ENCODE measurements at regions not wholly inside any gene's neighbourhood (a gene's known extent, or its start where the extent isn't known, plus 50 kb on each side); places are given as distances from the start of the nearest gene placed in this dataset.

DNA sequence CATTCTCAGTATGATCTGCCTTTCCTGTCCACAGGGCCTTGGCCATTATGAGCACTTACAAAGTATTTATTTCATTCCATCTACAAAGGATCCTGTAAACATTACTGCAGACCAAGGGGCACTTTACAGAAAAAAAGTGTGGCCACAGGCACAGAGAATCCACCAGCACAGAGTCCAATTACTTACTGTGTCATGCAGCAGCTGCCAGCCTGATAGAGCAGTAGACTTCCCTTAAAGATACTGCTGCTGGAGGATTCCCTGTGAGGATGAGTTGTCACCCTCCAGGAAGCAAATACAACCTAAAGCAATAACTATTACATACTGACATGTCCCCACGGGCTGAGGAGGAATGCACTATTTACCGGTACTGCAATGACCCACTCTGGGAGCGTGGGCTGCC lies 97.1 kb upstream of the COG2 start:
- Histone ChIP-seq H3K4me3 (ENCODE audit: low read length, poor library complexity, severe bottlenecking) (no peak overlapping the region), H4K20me1 (ENCODE audit: insufficient read depth, low read length, poor library complexity, severe bottlenecking) (no peaks in the 10 kb centered on the region), H3F3A (ENCODE audit: low read depth) (no peaks in the 10 kb centered on the region), H3K9me2 (replicated peaks; ENCODE audit: low read depth, low read length) (no peaks in the 10 kb centered on the region), H3K9me3 (ENCODE audit: insufficient read depth, low read depth, low read length) (no peaks in the 10 kb centered on the region), H3K9ac (ENCODE audit: low read depth, low read length, poor library complexity, severe bottlenecking) (no peak overlapping the region), H3K79me2 (ENCODE audit: insufficient read depth, low read length) (no peaks in the 10 kb centered on the region), H3K4me2 (ENCODE audit: low read depth, low read length, poor library complexity, severe bottlenecking) (no peak overlapping the region), H3K4me1 (ENCODE audit: insufficient read depth, low read length, poor library complexity, severe bottlenecking) (no peaks in the 10 kb centered on the region), H3K36me3 (ENCODE audit: insufficient read depth, low read length) (no peaks in the 10 kb centered on the region), H2AFZ (ENCODE audit: low read length) (no peak overlapping the region), H3K27me3 (ENCODE audit: insufficient read depth, low read length, poor library complexity, severe bottlenecking) (no peaks in the 10 kb centered on the region)
- TF ChIP-seq EZH2phosphoT487 (IDR thresholded peaks at IDR 0.05; ENCODE audit: borderline replicate concordance) (no peak), CTCF (conservative IDR thresholded peaks at IDR 0.05; ENCODE audit: low read length) (no peak)

GRCh38 chr1:230544758-230545157 lies 97.5 kb upstream of the COG2 start:
- no peaks in the 10 kb centered on the region for H3K9me2 ChIP-seq (replicated peaks; ENCODE audit: low read depth, low read length)
- H3K27me3 ChIP-seq (ENCODE audit: insufficient read depth, low read length, poor library complexity, severe bottlenecking), result no peaks in the 10 kb centered on the region
- H3K9ac ChIP-seq (ENCODE audit: low read depth, low read length, poor library complexity, severe bottlenecking), result no peak overlapping the region
- no peaks in the 10 kb centered on the region for H3K79me2 ChIP-seq (ENCODE audit: insufficient read depth, low read length)
- no peak overlapping the region for H2AFZ ChIP-seq (ENCODE audit: low read length)
- H3K4me3 ChIP-seq (ENCODE audit: low read length, poor library complexity, severe bottlenecking), result no peak overlapping the region
- no peak for TF ChIP-seq EZH2phosphoT487 (IDR thresholded peaks at IDR 0.05; ENCODE audit: borderline replicate concordance)
- TF ChIP-seq CTCF (conservative IDR thresholded peaks at IDR 0.05; ENCODE audit: low read length), result no peak
- H3K4me1 ChIP-seq (ENCODE audit: insufficient read depth, low read length, poor library complexity, severe bottlenecking), result no peaks in the 10 kb centered on the region
- no peaks in the 10 kb centered on the region for H3F3A ChIP-seq (ENCODE audit: low read depth)
- no peaks in the 10 kb centered on the region for H3K36me3 ChIP-seq (ENCODE audit: insufficient read depth, low read length)
- H3K9me3 ChIP-seq (ENCODE audit: insufficient read depth, low read depth, low read length), result no peaks in the 10 kb centered on the region
- no peak overlapping the region for H3K4me2 ChIP-seq (ENCODE audit: low read depth, low read length, poor library complexity, severe bottlenecking)
- H4K20me1 ChIP-seq (ENCODE audit: insufficient read depth, low read length, poor library complexity, severe bottlenecking), result no peaks in the 10 kb centered on the region

GRCh38 chr1:230543085-230543484 lies 99.2 kb upstream of the COG2 start:
- H3K9me3 ChIP-seq (ENCODE audit: insufficient read depth, low read depth, low read length), result no peaks in the 10 kb centered on the region
- H3K4me3 ChIP-seq (ENCODE audit: low read length, poor library complexity, severe bottlenecking), result no peak overlapping the region
- TF ChIP-seq CTCF (conservative IDR thresholded peaks at IDR 0.05; ENCODE audit: low read length), result no peak
- no peaks in the 10 kb centered on the region for H3K4me1 ChIP-seq (ENCODE audit: insufficient read depth, low read length, poor library complexity, severe bottlenecking)
- no peaks in the 10 kb centered on the region for H3F3A ChIP-seq (ENCODE audit: low read depth)
- H3K9me2 ChIP-seq (replicated peaks; ENCODE audit: low read depth, low read length), result no peaks in the 10 kb centered on the region
- H3K27me3 ChIP-seq (ENCODE audit: insufficient read depth, low read length, poor library complexity, severe bottlenecking), result no peaks in the 10 kb centered on the region
- H2AFZ ChIP-seq (ENCODE audit: low read length), result no peak overlapping the region
- H3K4me2 ChIP-seq (ENCODE audit: low read depth, low read length, poor library complexity, severe bottlenecking), result no peak overlapping the region
- no peaks in the 10 kb centered on the region for H4K20me1 ChIP-seq (ENCODE audit: insufficient read depth, low read length, poor library complexity, severe bottlenecking)
- H3K36me3 ChIP-seq (ENCODE audit: insufficient read depth, low read length), result no peaks in the 10 kb centered on the region
- H3K79me2 ChIP-seq (ENCODE audit: insufficient read depth, low read length), result no peaks in the 10 kb centered on the region
- no peak overlapping the region for H3K9ac ChIP-seq (ENCODE audit: low read depth, low read length, poor library complexity, severe bottlenecking)

Data from Loucy (cell line).